ENCODE measurements at regions not wholly inside any gene's neighbourhood (a gene's known extent, or its start where the extent isn't known, plus 50 kb on each side); places are given as distances from the start of the nearest gene placed in this dataset.
A peak's percentile ranks its signal among the peaks of the same experiment; 100 is the strongest.

DNA sequence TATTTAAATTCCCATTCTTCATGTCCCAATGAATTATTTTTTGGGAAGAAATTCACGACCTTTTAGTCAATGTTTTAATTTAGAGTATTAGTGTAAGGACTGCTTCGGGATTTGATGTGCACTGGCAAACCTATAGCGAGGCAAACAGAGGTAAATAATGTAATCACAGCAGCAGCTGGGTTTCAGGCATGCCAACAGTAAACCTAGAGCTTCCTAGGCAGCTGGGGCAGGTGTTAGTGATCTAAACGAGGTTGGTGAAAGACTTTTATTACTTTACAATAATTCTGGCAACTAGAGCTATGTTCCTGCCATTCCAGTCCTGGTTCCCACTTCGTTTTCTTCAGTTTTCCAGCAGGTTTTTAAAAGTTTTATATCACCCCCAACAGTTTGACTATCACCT is 1036.4 kb upstream of the FOXG1 start:
- no peak overlapping the region for H3K4me3 ChIP-seq (ENCODE audit: low read depth in 2 of 2, low read length in 2 of 2)
- no peaks in the 10 kb centered on the region for H3K9me3 ChIP-seq (ENCODE audit: control insufficient read depth, insufficient read depth, low read depth, low read length)
- DNase-seq (ENCODE audit: low read depth, low spot score) (no peak), ATAC-seq (no peak)
- POLR2A ChIA-PET = no interaction called here
- no peak overlapping the region; the same call in 1 of the 2 replicates for H3K27ac ChIP-seq (ENCODE audit: low read length)
- no peaks in the 10 kb centered on the region for H3K27me3 ChIP-seq (ENCODE audit: control insufficient read depth, insufficient read depth, low read length)
- no peaks in the 10 kb centered on the region for H3K36me3 ChIP-seq (ENCODE audit: control insufficient read depth, insufficient read depth, low read length)
- no TSS peak for BruUV-seq (replicated peaks)
- TF ChIP-seq POLR2AphosphoS5 (IDR thresholded peaks at IDR 0.05; ENCODE audit: low read depth, low read length) (no peak), TCF7L2 (IDR thresholded peaks at IDR 0.05; ENCODE audit: low read depth, low read length) (no peak), SIN3A (IDR thresholded peaks at IDR 0.05; ENCODE audit: borderline replicate concordance, insufficient read depth, low read depth, low read length) (no peak)
- TF ChIP-seq, protein P1, sequence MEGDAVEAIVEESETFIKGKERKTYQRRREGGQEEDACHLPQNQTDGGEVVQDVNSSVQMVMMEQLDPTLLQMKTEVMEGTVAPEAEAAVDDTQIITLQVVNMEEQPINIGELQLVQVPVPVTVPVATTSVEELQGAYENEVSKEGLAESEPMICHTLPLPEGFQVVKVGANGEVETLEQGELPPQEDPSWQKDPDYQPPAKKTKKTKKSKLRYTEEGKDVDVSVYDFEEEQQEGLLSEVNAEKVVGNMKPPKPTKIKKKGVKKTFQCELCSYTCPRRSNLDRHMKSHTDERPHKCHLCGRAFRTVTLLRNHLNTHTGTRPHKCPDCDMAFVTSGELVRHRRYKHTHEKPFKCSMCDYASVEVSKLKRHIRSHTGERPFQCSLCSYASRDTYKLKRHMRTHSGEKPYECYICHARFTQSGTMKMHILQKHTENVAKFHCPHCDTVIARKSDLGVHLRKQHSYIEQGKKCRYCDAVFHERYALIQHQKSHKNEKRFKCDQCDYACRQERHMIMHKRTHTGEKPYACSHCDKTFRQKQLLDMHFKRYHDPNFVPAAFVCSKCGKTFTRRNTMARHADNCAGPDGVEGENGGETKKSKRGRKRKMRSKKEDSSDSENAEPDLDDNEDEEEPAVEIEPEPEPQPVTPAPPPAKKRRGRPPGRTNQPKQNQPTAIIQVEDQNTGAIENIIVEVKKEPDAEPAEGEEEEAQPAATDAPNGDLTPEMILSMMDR (IDR thresholded peaks at IDR 0.05) = no peak
- TF ChIP-seq, protein P2, sequence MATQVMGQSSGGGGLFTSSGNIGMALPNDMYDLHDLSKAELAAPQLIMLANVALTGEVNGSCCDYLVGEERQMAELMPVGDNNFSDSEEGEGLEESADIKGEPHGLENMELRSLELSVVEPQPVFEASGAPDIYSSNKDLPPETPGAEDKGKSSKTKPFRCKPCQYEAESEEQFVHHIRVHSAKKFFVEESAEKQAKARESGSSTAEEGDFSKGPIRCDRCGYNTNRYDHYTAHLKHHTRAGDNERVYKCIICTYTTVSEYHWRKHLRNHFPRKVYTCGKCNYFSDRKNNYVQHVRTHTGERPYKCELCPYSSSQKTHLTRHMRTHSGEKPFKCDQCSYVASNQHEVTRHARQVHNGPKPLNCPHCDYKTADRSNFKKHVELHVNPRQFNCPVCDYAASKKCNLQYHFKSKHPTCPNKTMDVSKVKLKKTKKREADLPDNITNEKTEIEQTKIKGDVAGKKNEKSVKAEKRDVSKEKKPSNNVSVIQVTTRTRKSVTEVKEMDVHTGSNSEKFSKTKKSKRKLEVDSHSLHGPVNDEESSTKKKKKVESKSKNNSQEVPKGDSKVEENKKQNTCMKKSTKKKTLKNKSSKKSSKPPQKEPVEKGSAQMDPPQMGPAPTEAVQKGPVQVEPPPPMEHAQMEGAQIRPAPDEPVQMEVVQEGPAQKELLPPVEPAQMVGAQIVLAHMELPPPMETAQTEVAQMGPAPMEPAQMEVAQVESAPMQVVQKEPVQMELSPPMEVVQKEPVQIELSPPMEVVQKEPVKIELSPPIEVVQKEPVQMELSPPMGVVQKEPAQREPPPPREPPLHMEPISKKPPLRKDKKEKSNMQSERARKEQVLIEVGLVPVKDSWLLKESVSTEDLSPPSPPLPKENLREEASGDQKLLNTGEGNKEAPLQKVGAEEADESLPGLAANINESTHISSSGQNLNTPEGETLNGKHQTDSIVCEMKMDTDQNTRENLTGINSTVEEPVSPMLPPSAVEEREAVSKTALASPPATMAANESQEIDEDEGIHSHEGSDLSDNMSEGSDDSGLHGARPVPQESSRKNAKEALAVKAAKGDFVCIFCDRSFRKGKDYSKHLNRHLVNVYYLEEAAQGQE (IDR thresholded peaks at IDR 0.05; ENCODE audit: insufficient read depth in 1 of 2, low read depth in 2 of 2, low read length in 1 of 2) = no peak
- intact Hi-C loops (cut with micrococcal nuclease; ENCODE audit: unreplicated experiment) = no loop called here
- CTCF ChIA-PET = no interaction called here
- no peaks in the 10 kb centered on the region for H3K4me1 ChIP-seq (ENCODE audit: control insufficient read depth, insufficient read depth, low read length)
- in situ Hi-C loops (cut with HindIII; ENCODE audit: low pct_unique_long_range_greater_than_20kb, low sequenced_read_pairs) = no loop called here

DNA sequence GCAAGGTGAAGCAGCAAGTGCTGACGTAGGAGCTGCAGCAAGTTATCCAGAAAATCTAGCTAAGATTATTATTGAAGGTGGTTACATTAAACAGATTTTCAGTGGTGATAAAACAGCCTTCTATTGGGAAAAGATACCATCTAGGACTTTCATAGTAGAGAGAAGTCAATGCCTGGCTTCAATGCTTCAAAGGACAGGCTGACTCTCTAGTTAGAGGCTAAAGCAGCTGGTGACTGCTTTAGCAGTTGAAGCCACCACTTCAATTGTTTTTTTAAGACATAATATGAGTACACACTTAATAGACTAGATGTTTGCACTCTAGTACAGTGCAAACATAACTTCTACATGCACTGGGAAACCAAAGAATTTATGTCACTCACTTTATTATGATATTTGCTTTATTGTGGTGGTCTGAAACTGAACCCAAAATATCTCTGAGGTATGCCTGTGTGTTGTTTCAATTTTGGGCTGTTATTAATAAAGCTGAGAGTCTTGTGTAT is 1026.9 kb upstream of the FOXG1 start:
- Histone ChIP-seq H3K9me3 (ENCODE audit: control insufficient read depth, insufficient read depth, low read depth, low read length) (no peaks in the 10 kb centered on the region), H3K27ac (ENCODE audit: low read length) (peak overlapping the region; percentile 78; the same call in 1 of the 2 replicates), H3K36me3 (ENCODE audit: control insufficient read depth, insufficient read depth, low read length) (no peaks in the 10 kb centered on the region), H3K4me3 (ENCODE audit: low read depth in 2 of 2, low read length in 2 of 2) (no peak overlapping the region), H3K27me3 (ENCODE audit: control insufficient read depth, insufficient read depth, low read length) (no peaks in the 10 kb centered on the region), H3K4me1 (ENCODE audit: control insufficient read depth, insufficient read depth, low read length) (no peaks in the 10 kb centered on the region)
- in situ Hi-C loops (cut with HindIII; ENCODE audit: low pct_unique_long_range_greater_than_20kb, low sequenced_read_pairs) = no loop called here
- intact Hi-C loops (cut with micrococcal nuclease; ENCODE audit: unreplicated experiment) = no loop called here
- BruUV-seq (replicated peaks) = no TSS peak
- DNase-seq (ENCODE audit: low read depth, low spot score) = no peak
- peak; percentile 63 for ATAC-seq
- POLR2A ChIA-PET = no interaction called here
- TF ChIP-seq, protein P2 (IDR thresholded peaks at IDR 0.05; ENCODE audit: insufficient read depth in 1 of 2, low read depth in 2 of 2, low read length in 1 of 2) = no peak
- TF ChIP-seq TCF7L2 (IDR thresholded peaks at IDR 0.05; ENCODE audit: low read depth, low read length) = peak; percentile 96
- CTCF ChIA-PET = no interaction called here
